DND-41 (cell line): ENCODE measurements at regions not wholly inside any gene's neighbourhood (a gene's known extent, or its start where the extent isn't known, plus 50 kb on each side); places are given as distances from the start of the nearest gene placed in this dataset.

Experiments
- CTCF ChIP-seq: IDR thresholded peaks from 2 replicates; pipeline ENCODE4 v1.5.1; 2012; ENCODE audit warnings: borderline replicate concordance, low read length, moderate library complexity, mild to moderate bottlenecking; ENCODE audit not compliant: poor library complexity, severe bottlenecking; ENCODE audit errors: extremely low read depth
- EZH2 ChIP-seq: IDR thresholded peaks from 3 replicates; pipeline ENCODE4 v1.6.1; 2012; ENCODE audit warnings: borderline replicate concordance, low read depth, mild to moderate bottlenecking, moderate library complexity, low read length, inconsistent platforms; ENCODE audit not compliant: severe bottlenecking

DNA sequence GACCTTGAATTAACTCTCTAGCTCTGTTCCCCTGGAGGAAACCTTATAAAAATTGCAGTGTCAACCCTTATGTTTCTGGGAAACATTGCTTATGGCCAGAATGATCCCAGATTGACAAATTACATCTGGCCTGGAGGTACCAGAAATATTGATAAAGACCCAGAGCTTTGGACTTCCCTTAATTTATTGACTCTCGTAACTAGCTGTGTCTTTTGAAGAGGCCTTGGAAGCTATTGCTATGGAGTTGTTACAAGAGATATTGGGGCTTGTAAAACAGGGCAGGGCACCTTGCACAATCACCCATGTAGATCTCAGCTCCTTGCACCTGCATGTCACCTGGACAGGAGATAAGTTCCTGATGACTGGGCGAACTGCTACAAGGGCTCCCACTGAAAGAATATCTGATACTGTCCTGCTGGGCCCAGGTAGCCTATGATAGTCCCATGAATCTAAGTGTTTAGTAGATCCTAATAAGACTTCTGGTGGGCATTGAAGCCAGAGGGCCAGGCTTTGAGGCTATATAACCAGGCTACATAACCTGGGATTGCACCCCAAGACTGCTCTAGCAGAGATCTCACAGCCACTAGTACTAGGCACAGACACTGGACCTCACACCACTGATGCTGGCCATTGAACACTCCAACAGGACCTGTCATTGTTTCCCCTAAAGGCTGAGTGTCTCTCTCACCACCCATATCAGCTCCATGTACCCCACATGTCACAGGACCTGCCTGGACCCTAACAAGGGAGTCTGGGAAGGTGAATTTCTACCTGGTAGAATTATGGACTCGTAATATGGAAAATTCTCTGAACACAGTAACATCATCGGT lies 135.7 kb upstream of the PWP1 start:
- no peak for TF ChIP-seq CTCF
- no peak for TF ChIP-seq EZH2
